ENCODE measurements at regions not wholly inside any gene's neighbourhood (a gene's known extent, or its start where the extent isn't known, plus 50 kb on each side); places are given as distances from the start of the nearest gene placed in this dataset.

GRCh38 chr2:136212426-136213378, 94.8 kb upstream of the CXCR4 start:
- no peak for DNase-seq (ENCODE audit: low spot score)

- DNase-seq (ENCODE audit: low spot score), result no peak
Measured at GRCh38 chr2:136211701-136212100, 93.8 kb upstream of the CXCR4 start.

- DNase-seq (ENCODE audit: low spot score), result no peak
Measured at GRCh38 chr2:136210822-136211221, 92.9 kb upstream of the CXCR4 start.

- DNase-seq (ENCODE audit: low spot score), result no peak
Measured at GRCh38 chr2:136210455-136210805, 92.5 kb upstream of the CXCR4 start.

GRCh38 chr2:136209561-136210454, 91.9 kb upstream of the CXCR4 start:
- no peak for DNase-seq (ENCODE audit: low spot score)

GRCh38 chr2:136208682-136209420, 90.9 kb upstream of the CXCR4 start:
- no peak for DNase-seq (ENCODE audit: low spot score)

- DNase-seq (ENCODE audit: low spot score), result no peak
Measured at GRCh38 chr2:136207665-136208064, 89.7 kb upstream of the CXCR4 start.

- no peak for DNase-seq (ENCODE audit: low spot score)
Measured at GRCh38 chr2:136207030-136207623, 89.2 kb upstream of the CXCR4 start.

- DNase-seq (ENCODE audit: low spot score), result no peak
Measured at GRCh38 chr2:136206613-136207012, 88.7 kb upstream of the CXCR4 start.

- DNase-seq (ENCODE audit: low spot score), result no peak
Measured at GRCh38 chr2:136205615-136206014, 87.7 kb upstream of the CXCR4 start.

GRCh38 chr2:136204971-136205370, 87.0 kb upstream of the CXCR4 start:
- DNase-seq (ENCODE audit: low spot score), result no peak

GRCh38 chr2:136195226-136195625, 77.3 kb upstream of the CXCR4 start:
- DNase-seq (ENCODE audit: low spot score), result no peak

- no peak for DNase-seq (ENCODE audit: low spot score)
Measured at GRCh38 chr2:136191041-136191440, 73.1 kb upstream of the CXCR4 start.

- no peak for DNase-seq (ENCODE audit: low spot score)
Measured at GRCh38 chr2:136189221-136189782, 71.4 kb upstream of the CXCR4 start.

- no peak for DNase-seq (ENCODE audit: low spot score)
Measured at GRCh38 chr2:136188086-136188485, 70.1 kb upstream of the CXCR4 start.

GRCh38 chr2:136185981-136186776, 68.2 kb upstream of the CXCR4 start:
- no peak for DNase-seq (ENCODE audit: low spot score)

- DNase-seq (ENCODE audit: low spot score), result no peak
Measured at GRCh38 chr2:136183097-136183496, 65.1 kb upstream of the CXCR4 start.

- no peak for DNase-seq (ENCODE audit: low spot score)
Measured at GRCh38 chr2:136182315-136182714, 64.4 kb upstream of the CXCR4 start.

GRCh38 chr2:136179602-136179975, 61.6 kb upstream of the CXCR4 start:
- no peak for DNase-seq (ENCODE audit: low spot score)

GRCh38 chr2:136178941-136179601, 61.1 kb upstream of the CXCR4 start:
- DNase-seq (ENCODE audit: low spot score), result no peak
